ENCODE measurements at regions not wholly inside any gene's neighbourhood (a gene's known extent, or its start where the extent isn't known, plus 50 kb on each side); places are given as distances from the start of the nearest gene placed in this dataset.

DNA sequence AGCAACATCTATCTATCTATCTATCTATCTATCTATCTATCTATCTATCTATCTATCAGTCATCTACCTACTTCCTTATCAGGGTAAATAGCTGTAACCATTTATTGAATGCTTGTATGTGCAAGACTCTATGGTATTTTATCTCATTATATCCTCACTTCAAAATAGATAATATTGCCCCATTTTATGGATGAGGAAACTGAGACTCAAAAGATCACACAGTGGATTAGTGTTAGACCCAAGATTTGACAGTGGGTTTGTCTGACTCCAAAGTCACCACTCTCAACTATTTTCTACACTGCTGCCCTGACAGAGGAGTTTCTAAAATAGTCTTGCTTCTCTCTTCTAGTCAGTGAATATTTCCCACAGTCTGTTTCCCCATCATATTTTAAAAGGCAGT is 94.3 kb upstream of the NR3C1 start:
- Histone ChIP-seq H3K27me3 (ENCODE audit: insufficient read depth, low read length, poor library complexity, severe bottlenecking) (no peaks in the 10 kb centered on the region), H4K20me1 (ENCODE audit: insufficient read depth, low read length, poor library complexity, severe bottlenecking) (no peaks in the 10 kb centered on the region), H3K79me2 (ENCODE audit: insufficient read depth, low read length) (no peaks in the 10 kb centered on the region), H2AFZ (ENCODE audit: low read length) (no peak overlapping the region), H3K9me2 (replicated peaks; ENCODE audit: low read depth, low read length) (no peaks in the 10 kb centered on the region), H3K4me2 (ENCODE audit: low read depth, low read length, poor library complexity, severe bottlenecking) (no peak overlapping the region), H3F3A (ENCODE audit: low read depth) (no peaks in the 10 kb centered on the region), H3K9ac (ENCODE audit: low read depth, low read length, poor library complexity, severe bottlenecking) (no peak overlapping the region), H3K4me3 (ENCODE audit: low read length, poor library complexity, severe bottlenecking) (no peak overlapping the region), H3K36me3 (ENCODE audit: insufficient read depth, low read length) (no peaks in the 10 kb centered on the region), H3K4me1 (ENCODE audit: insufficient read depth, low read length, poor library complexity, severe bottlenecking) (no peaks in the 10 kb centered on the region), H3K9me3 (ENCODE audit: insufficient read depth, low read depth, low read length) (no peaks in the 10 kb centered on the region)
- TF ChIP-seq, protein P1, sequence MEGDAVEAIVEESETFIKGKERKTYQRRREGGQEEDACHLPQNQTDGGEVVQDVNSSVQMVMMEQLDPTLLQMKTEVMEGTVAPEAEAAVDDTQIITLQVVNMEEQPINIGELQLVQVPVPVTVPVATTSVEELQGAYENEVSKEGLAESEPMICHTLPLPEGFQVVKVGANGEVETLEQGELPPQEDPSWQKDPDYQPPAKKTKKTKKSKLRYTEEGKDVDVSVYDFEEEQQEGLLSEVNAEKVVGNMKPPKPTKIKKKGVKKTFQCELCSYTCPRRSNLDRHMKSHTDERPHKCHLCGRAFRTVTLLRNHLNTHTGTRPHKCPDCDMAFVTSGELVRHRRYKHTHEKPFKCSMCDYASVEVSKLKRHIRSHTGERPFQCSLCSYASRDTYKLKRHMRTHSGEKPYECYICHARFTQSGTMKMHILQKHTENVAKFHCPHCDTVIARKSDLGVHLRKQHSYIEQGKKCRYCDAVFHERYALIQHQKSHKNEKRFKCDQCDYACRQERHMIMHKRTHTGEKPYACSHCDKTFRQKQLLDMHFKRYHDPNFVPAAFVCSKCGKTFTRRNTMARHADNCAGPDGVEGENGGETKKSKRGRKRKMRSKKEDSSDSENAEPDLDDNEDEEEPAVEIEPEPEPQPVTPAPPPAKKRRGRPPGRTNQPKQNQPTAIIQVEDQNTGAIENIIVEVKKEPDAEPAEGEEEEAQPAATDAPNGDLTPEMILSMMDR (conservative IDR thresholded peaks at IDR 0.05; ENCODE audit: low read length): no peak
- TF ChIP-seq EZH2phosphoT487 (IDR thresholded peaks at IDR 0.05; ENCODE audit: borderline replicate concordance): no peak

DNA sequence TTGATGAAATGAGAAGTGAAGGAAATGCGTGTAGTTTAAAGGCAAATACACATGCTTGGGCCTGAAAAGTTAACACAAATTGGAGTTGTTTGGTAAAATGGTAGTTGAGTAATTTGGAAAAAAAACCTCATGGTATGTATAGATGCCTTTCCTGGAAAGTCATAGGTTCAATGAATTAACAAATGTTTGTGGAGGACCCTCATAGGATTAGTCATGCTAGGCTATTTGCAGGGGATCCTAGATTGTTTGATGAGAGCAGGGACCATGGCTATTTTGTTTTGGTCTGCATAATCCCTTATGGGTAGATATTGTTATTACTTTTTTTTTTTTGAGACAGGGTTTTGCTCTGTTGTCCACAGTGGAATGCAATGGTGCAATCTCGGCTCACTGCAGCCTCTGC is 93.5 kb upstream of the NR3C1 start:
- Histone ChIP-seq H3K4me3 (ENCODE audit: low read length, poor library complexity, severe bottlenecking) (no peak overlapping the region), H2AFZ (ENCODE audit: low read length) (no peak overlapping the region), H3K4me1 (ENCODE audit: insufficient read depth, low read length, poor library complexity, severe bottlenecking) (no peaks in the 10 kb centered on the region), H3K27me3 (ENCODE audit: insufficient read depth, low read length, poor library complexity, severe bottlenecking) (no peaks in the 10 kb centered on the region), H3F3A (ENCODE audit: low read depth) (no peaks in the 10 kb centered on the region), H3K4me2 (ENCODE audit: low read depth, low read length, poor library complexity, severe bottlenecking) (no peak overlapping the region), H3K79me2 (ENCODE audit: insufficient read depth, low read length) (no peaks in the 10 kb centered on the region), H3K9ac (ENCODE audit: low read depth, low read length, poor library complexity, severe bottlenecking) (no peak overlapping the region), H3K9me2 (replicated peaks; ENCODE audit: low read depth, low read length) (no peaks in the 10 kb centered on the region), H3K36me3 (ENCODE audit: insufficient read depth, low read length) (no peaks in the 10 kb centered on the region), H4K20me1 (ENCODE audit: insufficient read depth, low read length, poor library complexity, severe bottlenecking) (no peaks in the 10 kb centered on the region), H3K9me3 (ENCODE audit: insufficient read depth, low read depth, low read length) (no peaks in the 10 kb centered on the region)
- no peak for TF ChIP-seq EZH2phosphoT487 (IDR thresholded peaks at IDR 0.05; ENCODE audit: borderline replicate concordance)
- TF ChIP-seq, protein P1 (conservative IDR thresholded peaks at IDR 0.05; ENCODE audit: low read length): no peak

DNA sequence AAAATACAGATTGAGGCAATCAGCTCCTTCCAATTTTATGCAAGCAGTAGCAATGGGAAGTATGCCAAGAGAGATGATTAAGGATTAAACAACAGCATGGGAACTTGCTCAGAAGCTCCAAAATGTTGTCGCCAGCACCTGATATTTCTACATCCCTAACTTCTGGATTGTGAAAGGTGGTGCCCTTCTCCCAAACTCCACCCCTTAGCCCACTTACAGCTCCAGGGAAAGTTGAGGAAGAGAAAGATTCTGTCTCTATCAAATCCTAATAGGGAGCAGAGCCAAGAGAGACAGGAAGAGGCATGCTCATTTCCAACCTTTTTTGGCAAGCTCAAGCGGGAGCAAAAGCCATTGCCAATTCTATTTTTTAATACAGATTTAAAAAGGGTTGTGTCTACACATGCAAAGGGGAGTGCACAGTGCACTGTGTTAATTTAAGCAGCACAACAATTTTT is 92.4 kb upstream of the NR3C1 start:
- no peaks in the 10 kb centered on the region for H4K20me1 ChIP-seq (ENCODE audit: insufficient read depth, low read length, poor library complexity, severe bottlenecking)
- H3K4me2 ChIP-seq (ENCODE audit: low read depth, low read length, poor library complexity, severe bottlenecking): no peak overlapping the region
- no peaks in the 10 kb centered on the region for H3K79me2 ChIP-seq (ENCODE audit: insufficient read depth, low read length)
- H3K9ac ChIP-seq (ENCODE audit: low read depth, low read length, poor library complexity, severe bottlenecking): no peak overlapping the region
- no peak overlapping the region for H2AFZ ChIP-seq (ENCODE audit: low read length)
- no peak overlapping the region for H3K4me3 ChIP-seq (ENCODE audit: low read length, poor library complexity, severe bottlenecking)
- no peaks in the 10 kb centered on the region for H3K9me3 ChIP-seq (ENCODE audit: insufficient read depth, low read depth, low read length)
- no peaks in the 10 kb centered on the region for H3K27me3 ChIP-seq (ENCODE audit: insufficient read depth, low read length, poor library complexity, severe bottlenecking)
- H3F3A ChIP-seq (ENCODE audit: low read depth): no peaks in the 10 kb centered on the region
- H3K36me3 ChIP-seq (ENCODE audit: insufficient read depth, low read length): no peaks in the 10 kb centered on the region
- no peaks in the 10 kb centered on the region for H3K4me1 ChIP-seq (ENCODE audit: insufficient read depth, low read length, poor library complexity, severe bottlenecking)
- TF ChIP-seq, protein P1 (conservative IDR thresholded peaks at IDR 0.05; ENCODE audit: low read length): no peak
- TF ChIP-seq EZH2phosphoT487 (IDR thresholded peaks at IDR 0.05; ENCODE audit: borderline replicate concordance): no peak
- H3K9me2 ChIP-seq (replicated peaks; ENCODE audit: low read depth, low read length): no peaks in the 10 kb centered on the region
